ENCODE measurements at regions not wholly inside any gene's neighbourhood (a gene's known extent, or its start where the extent isn't known, plus 50 kb on each side); places are given as distances from the start of the nearest gene placed in this dataset.

- Histone ChIP-seq H3K79me2 (ENCODE audit: control insufficient read depth, insufficient read depth, low read length) (no peaks in the 10 kb centered on the region), H4K20me1 (replicated peaks; ENCODE audit: control insufficient read depth, extremely low read depth, insufficient read depth, low read length) (no peaks in the 10 kb centered on the region), H3K36me3 (ENCODE audit: control insufficient read depth in 2 of 2, extremely low read depth in 1 of 2, insufficient read depth in 2 of 2, low read length in 2 of 2) (no peaks in the 10 kb centered on the region), H3K4me1 (ENCODE audit: control insufficient read depth, extremely low read depth, insufficient read depth, low read length) (no peaks in the 10 kb centered on the region), H3K4me3 (replicated peaks in 1 of 3; ENCODE audit: insufficient read depth in 1 of 3, low read depth in 1 of 3, low read length in 3 of 3) (no peak overlapping the region), H3K4me2 (ENCODE audit: insufficient read depth, low read length) (no peak overlapping the region), H3K9me3 (replicated peaks; ENCODE audit: control insufficient read depth, insufficient read depth, low read length) (peaks cover 6% of the 10 kb centered on the region), H3K9me1 (replicated peaks; ENCODE audit: control insufficient read depth, extremely low read depth, insufficient read depth, low read length) (no peaks in the 10 kb centered on the region), H3K9ac (replicated peaks; ENCODE audit: extremely low read depth, insufficient read depth, low read length) (no peak overlapping the region), H3K27me3 (ENCODE audit: control insufficient read depth in 2 of 2, insufficient read depth in 2 of 2, low read length in 2 of 2) (no peaks in the 10 kb centered on the region), H2AFZ (ENCODE audit: low read depth, low read length) (no peak overlapping the region), H3K27ac (ENCODE audit: insufficient read depth, low read depth, low read length) (no peak overlapping the region)
- intact Hi-C loops (cut with micrococcal nuclease): no loop called here
- TF ChIP-seq GATA2 (IDR thresholded peaks at IDR 0.05; ENCODE audit: insufficient read depth, insufficient read length, low read depth, low read length) (no peak), FOS (IDR thresholded peaks at IDR 0.05; ENCODE audit: borderline replicate concordance, insufficient read depth, low read length) (no peak), JUN (IDR thresholded peaks at IDR 0.05; ENCODE audit: borderline replicate concordance, insufficient read depth, insufficient read length, low read depth) (no peak), MAX (IDR thresholded peaks at IDR 0.05; ENCODE audit: insufficient read depth, insufficient read length) (no peak), CTCF (IDR thresholded peaks at IDR 0.05; ENCODE audit: extremely low read depth in 1 of 2, insufficient read depth in 1 of 2, low read depth in 1 of 2, low read length in 2 of 2) (no peak), POLR2A (IDR thresholded peaks at IDR 0.05; ENCODE audit: low read depth, low read length) (no peak), MYC (IDR thresholded peaks at IDR 0.05; ENCODE audit: low read depth, low read length) (no peak), EZH2 (IDR thresholded peaks at IDR 0.05; ENCODE audit: borderline replicate concordance, low read depth, low read length, severe bottlenecking) (no peak), POLR2AphosphoS5 (IDR thresholded peaks at IDR 0.05; ENCODE audit: insufficient read depth, low read depth, low read length) (no peak)
- dilution Hi-C loops (cut with MboI; ENCODE audit: extremely low pct_ligation_motif_present, low sequenced_read_pairs): no loop called here
- no peak for DNase-seq (ENCODE audit: low read depth, low spot score)
- FAIRE-seq: no peak
- no TSS peak for BruUV-seq (replicated peaks)
- CTCF ChIA-PET: no interaction called here
- POLR2A ChIA-PET: no interaction called here
Measured at GRCh38 chr16:6692874-6693273, 639.8 kb upstream of the RBFOX1 start.
